HEK293 (cell line): ENCODE measurements at regions not wholly inside any gene's neighbourhood (a gene's known extent, or its start where the extent isn't known, plus 50 kb on each side); places are given as distances from the start of the nearest gene placed in this dataset.

Experiments used
- CTCF ChIA-PET: fragments of 350-600 bp; formaldehyde crosslinking; extraction: SDS; loops from one replicate; lab custom pipeline; 2021; ENCODE audit warnings: antibody characterized with exemption; lab: Yijun Ruan, JAX
- POLR2A ChIA-PET: fragments of 300-600 bp; formaldehyde crosslinking; extraction: SDS; loops from one replicate; lab custom pipeline; 2020; ENCODE audit warnings: antibody characterized with exemption, inconsistent platforms; lab: Yijun Ruan, JAX
- H3K27ac ChIP-seq: fragments of 200-500 bp; sonication (Bioruptor generic); 2 replicates; pipeline ENCODE4 v1.5.1; 2014; ENCODE audit warnings: low read depth, low read length, control low read depth, inconsistent platforms; ENCODE audit errors: extremely low read depth
- H3K36me3 ChIP-seq, 2 experiments: fragments of 200-500 bp in 1 of 2; sonication (Bioruptor generic) in 1 of 2; 1 replicate in 1 of 2; 2 replicates in 1 of 2; pipeline ENCODE4 v1.5.1; 2014 to 2017; ENCODE audit warnings: inconsistent platforms in 2 of 2, low read length in 2 of 2; ENCODE audit not compliant: control insufficient read depth in 2 of 2, insufficient read depth in 1 of 2
- H3K4me1 ChIP-seq: fragments of 200-500 bp; sonication (Bioruptor generic); 2 replicates; pipeline ENCODE4 v1.5.1; 2014; ENCODE audit warnings: mild to moderate bottlenecking, low read length, inconsistent platforms; ENCODE audit not compliant: control insufficient read depth, insufficient read depth
- H3K4me3 ChIP-seq: 2 replicates; pipeline ENCODE4 v1.5.1; 2011; ENCODE audit warnings: low read depth, mild to moderate bottlenecking, control low read depth, low read length, moderate library complexity
- H3K9me3 ChIP-seq: fragments of 200-500 bp; sonication (Bioruptor generic); 2 replicates; pipeline ENCODE4 v1.5.1; 2014; ENCODE audit warnings: low read depth, low read length, inconsistent platforms; ENCODE audit not compliant: control insufficient read depth, insufficient read depth
- ATF2 ChIP-seq: fragments of 450-650 bp; formaldehyde crosslinking; IDR thresholded peaks from 2 replicates; pipeline ENCODE4 v1.5.1; 2016; ENCODE audit warnings: missing biosample characterization, missing genetic modification characterization, low read depth
- HIC1 ChIP-seq: fragments of 450-650 bp; formaldehyde crosslinking; IDR thresholded peaks from 2 replicates; pipeline ENCODE4 v1.5.1; 2016; ENCODE audit warnings: missing biosample characterization, missing genetic modification characterization
- MYNN ChIP-seq: fragments of 450-650 bp; formaldehyde crosslinking; IDR thresholded peaks from 2 replicates; pipeline ENCODE4 v1.5.1; 2016; ENCODE audit warnings: missing biosample characterization, missing genetic modification characterization, borderline replicate concordance
- OVOL3 ChIP-seq: fragments of 450-650 bp; formaldehyde crosslinking; IDR thresholded peaks from 2 replicates; pipeline ENCODE4 v1.5.1; 2016; ENCODE audit warnings: missing biosample characterization, missing genetic modification characterization
- PATZ1 ChIP-seq: fragments of 450-650 bp; formaldehyde crosslinking; IDR thresholded peaks from 2 replicates; pipeline ENCODE4 v1.5.1; 2016; ENCODE audit warnings: missing biosample characterization, missing genetic modification characterization
- RBAK ChIP-seq: fragments of 450-650 bp; formaldehyde crosslinking; IDR thresholded peaks from 2 replicates; pipeline ENCODE4 v1.5.1; 2016; ENCODE audit warnings: missing biosample characterization, missing genetic modification characterization
- YY2 ChIP-seq: fragments of 450-650 bp; formaldehyde crosslinking; IDR thresholded peaks from 2 replicates; pipeline ENCODE4 v1.5.1; 2016; ENCODE audit warnings: missing biosample characterization, missing genetic modification characterization
- ZBTB11 ChIP-seq: fragments of 450-650 bp; formaldehyde crosslinking; conservative IDR thresholded peaks from 2 replicates; pipeline ENCODE4 v1.5.1; 2016; ENCODE audit warnings: low read depth, missing biosample characterization, missing genetic modification characterization
- ZBTB7A ChIP-seq: fragments of 450-650 bp; formaldehyde crosslinking; IDR thresholded peaks from 2 replicates; pipeline ENCODE4 v1.5.1; 2016; ENCODE audit warnings: low read depth, missing biosample characterization, missing genetic modification characterization
- ZFHX2 ChIP-seq: fragments of 450-650 bp; formaldehyde crosslinking; conservative IDR thresholded peaks from 2 replicates; pipeline ENCODE4 v1.5.1; 2016; ENCODE audit warnings: missing biosample characterization, missing genetic modification characterization
- ZNF10 ChIP-seq: fragments of 450-650 bp; formaldehyde crosslinking; IDR thresholded peaks from 2 replicates; pipeline ENCODE4 v1.5.1; 2017; ENCODE audit warnings: missing biosample characterization, missing genetic modification characterization
- ZNF138 ChIP-seq: fragments of 450-650 bp; formaldehyde crosslinking; IDR thresholded peaks from 2 replicates; pipeline ENCODE4 v1.5.1; 2016; ENCODE audit warnings: missing biosample characterization, missing genetic modification characterization, borderline replicate concordance
- ZNF146 ChIP-seq: fragments of 450-650 bp; formaldehyde crosslinking; IDR thresholded peaks from 2 replicates; pipeline ENCODE4 v1.5.1; 2016; ENCODE audit warnings: missing biosample characterization, missing genetic modification characterization
- ZNF19 ChIP-seq: fragments of 450-650 bp; formaldehyde crosslinking; IDR thresholded peaks from 2 replicates; pipeline ENCODE4; 2016; ENCODE audit warnings: missing biosample characterization, missing genetic modification characterization, low read depth
- ZNF211 ChIP-seq: fragments of 450-650 bp; formaldehyde crosslinking; IDR thresholded peaks from 2 replicates; pipeline ENCODE4 v1.5.1; 2016; ENCODE audit warnings: low read depth, missing biosample characterization, missing genetic modification characterization
- ZNF221 ChIP-seq: fragments of 450-650 bp; formaldehyde crosslinking; IDR thresholded peaks from 2 replicates; pipeline ENCODE4 v1.5.1; 2017; ENCODE audit warnings: missing biosample characterization, missing genetic modification characterization, borderline replicate concordance
- ZNF341 ChIP-seq: fragments of 450-650 bp; formaldehyde crosslinking; IDR thresholded peaks from 2 replicates; pipeline ENCODE4; 2016; ENCODE audit warnings: low read depth, missing biosample characterization, missing genetic modification characterization
- ZNF354C ChIP-seq: fragments of 450-650 bp; formaldehyde crosslinking; IDR thresholded peaks from 2 replicates; pipeline ENCODE4 v1.5.1; 2016; ENCODE audit warnings: missing biosample characterization, missing genetic modification characterization, low read depth, borderline replicate concordance
- ZNF514 ChIP-seq: fragments of 450-650 bp; formaldehyde crosslinking; IDR thresholded peaks from 2 replicates; pipeline ENCODE4 v1.5.1; 2016; ENCODE audit warnings: missing biosample characterization, missing genetic modification characterization
- ZNF585B ChIP-seq: fragments of 450-650 bp; formaldehyde crosslinking; IDR thresholded peaks from 2 replicates; pipeline ENCODE4 v1.5.1; 2016; ENCODE audit warnings: missing biosample characterization, missing genetic modification characterization
- ZNF623 ChIP-seq: fragments of 450-650 bp; formaldehyde crosslinking; IDR thresholded peaks from 2 replicates; pipeline ENCODE4 v1.5.1; 2016; ENCODE audit warnings: missing biosample characterization, missing genetic modification characterization
- ZNF626 ChIP-seq: fragments of 450-650 bp; sonication (Bioruptor Pico); formaldehyde crosslinking; IDR thresholded peaks from 2 replicates; pipeline ENCODE4 v1.5.1; 2018; ENCODE audit warnings: missing biosample characterization, missing genetic modification characterization, inconsistent platforms
- ZNF654 ChIP-seq: fragments of 450-650 bp; formaldehyde crosslinking; IDR thresholded peaks from 2 replicates; pipeline ENCODE4 v1.5.1; 2016; ENCODE audit warnings: low read depth, missing biosample characterization, missing genetic modification characterization
- ZNF692 ChIP-seq: fragments of 450-650 bp; formaldehyde crosslinking; IDR thresholded peaks from 2 replicates; pipeline ENCODE4 v1.5.1; 2016; ENCODE audit warnings: missing biosample characterization, missing genetic modification characterization
- ZNF791 ChIP-seq: fragments of 450-650 bp; formaldehyde crosslinking; IDR thresholded peaks from 2 replicates; pipeline ENCODE4 v1.5.1; 2016; ENCODE audit warnings: missing biosample characterization, missing genetic modification characterization

- Histone ChIP-seq H3K9me3 (no peaks in the 10 kb centered on the region), H3K4me1 (no peaks in the 10 kb centered on the region), H3K27ac (no peak overlapping the region), H3K36me3 (no peaks in the 10 kb centered on the region), H3K4me3 (no peak overlapping the region)
- ChIA-PET POLR2A (no interaction called here), CTCF (interaction anchor here (0.6 kb wide), 1 partner anchor 8 kb away, joined by 3 read pairs; no protein-coding TSS in a partner anchor)
- TF ChIP-seq ZNF19 (tag by site-specific recombination) = no peak
- no peak for TF ChIP-seq ZNF623
- no peak for TF ChIP-seq MYNN
- no peak for TF ChIP-seq ZNF626 (tag by site-specific recombination)
- no peak for TF ChIP-seq ZBTB11 (tag by site-specific recombination)
- no peak for TF ChIP-seq PATZ1 (tag by site-specific recombination)
- TF ChIP-seq ZBTB7A = no peak
Measured at GRCh38 chr7:63012633-63013183, 985.9 kb upstream of the ZNF722 start.

- ChIA-PET POLR2A (no interaction called here), CTCF (interaction anchor here (0.6 to 0.7 kb wide), 2 partner anchors 30 to 1610 kb away, joined by 3 read pairs; no protein-coding TSS in a partner anchor)
- no peaks in the 10 kb centered on the region for H3K9me3 ChIP-seq
- no peak overlapping the region for H3K4me3 ChIP-seq
- no peaks in the 10 kb centered on the region for H3K4me1 ChIP-seq
- TF ChIP-seq ZNF10 (tag by site-specific recombination) = no peak
- no peak for TF ChIP-seq ZFHX2 (tag by site-specific recombination)
- no peak for TF ChIP-seq ZNF146 (tag by site-specific recombination)
- TF ChIP-seq ZNF791 (tag by site-specific recombination) = no peak
- TF ChIP-seq HIC1 = no peak
- TF ChIP-seq YY2 (tag by site-specific recombination) = no peak
- TF ChIP-seq ZNF341 = no peak
- no peak for TF ChIP-seq ZNF654
- no peak for TF ChIP-seq ZNF585B (tag by site-specific recombination)
- TF ChIP-seq ZNF138 = no peak
- no peak for TF ChIP-seq ZNF514
- TF ChIP-seq ATF2 = no peak
- no peak for TF ChIP-seq ZNF692 (tag by site-specific recombination)
- no peak for TF ChIP-seq ZNF211
- TF ChIP-seq OVOL3 (tag by site-specific recombination) = no peak
- TF ChIP-seq RBAK (tag by site-specific recombination) = no peak
- no peak for TF ChIP-seq ZNF221 (tag by site-specific recombination)
- no peak for TF ChIP-seq ZNF354C
- H3K36me3 ChIP-seq = no peaks in the 10 kb centered on the region
- H3K27ac ChIP-seq = no peak overlapping the region
Measured at GRCh38 chr7:63014792-63015191, 983.9 kb upstream of the ZNF722 start.
